ENCODE measurements at regions not wholly inside any gene's neighbourhood (a gene's known extent, or its start where the extent isn't known, plus 50 kb on each side); places are given as distances from the start of the nearest gene placed in this dataset.
"Not testable (repeated sequence)": the region's sequence is repeated elsewhere in the genome, so short reads cannot be mapped to it uniquely, and the experiment has no call there.

- Histone ChIP-seq H3K9me3 (ENCODE audit: control insufficient read depth in 3 of 3, low read length in 3 of 3) (no peaks in the 10 kb centered on the region), H3K36me3 (ENCODE audit: control insufficient read depth in 3 of 3, insufficient read depth in 3 of 3, low read length in 3 of 3) (no peaks in the 10 kb centered on the region), H3K27ac (ENCODE audit: low read depth, low read length) (no peak overlapping the region), H3K9ac (ENCODE audit: low read depth in 1 of 3, low read length in 3 of 3) (no peak overlapping the region), H3K4me3 (ENCODE audit: low read length in 3 of 3) (no peak overlapping the region), H3K27me3 (ENCODE audit: control insufficient read depth in 3 of 3, insufficient read depth in 3 of 3, low read length in 3 of 3) (no peaks in the 10 kb centered on the region), H3K4me1 (ENCODE audit: control insufficient read depth in 3 of 3, insufficient read depth in 3 of 3, low read length in 3 of 3) (no peaks in the 10 kb centered on the region)
These were observed 344.7 kb downstream of the TAF11L14 start for GRCh38 chr5:17978954-17979353.

GRCh38 chr5:17982626-17983025 lies 348.4 kb downstream of the TAF11L14 start:
- not testable (repeated sequence) for H3K36me3 ChIP-seq (ENCODE audit: control insufficient read depth in 3 of 3, insufficient read depth in 3 of 3, low read length in 3 of 3); H3K9me3 ChIP-seq (ENCODE audit: control insufficient read depth in 3 of 3, low read length in 3 of 3)

GRCh38 chr5:17989036-17989435 lies 354.8 kb downstream of the TAF11L14 start:
- Histone ChIP-seq H3K9ac (ENCODE audit: low read depth in 1 of 3, low read length in 3 of 3) (no peak overlapping the region), H3K36me3 (ENCODE audit: control insufficient read depth in 3 of 3, insufficient read depth in 3 of 3, low read length in 3 of 3) (no peaks in the 10 kb centered on the region), H3K4me1 (ENCODE audit: control insufficient read depth in 3 of 3, insufficient read depth in 3 of 3, low read length in 3 of 3) (no peaks in the 10 kb centered on the region), H3K27ac (ENCODE audit: low read depth, low read length) (no peak overlapping the region), H3K4me3 (ENCODE audit: low read length in 3 of 3) (no peak overlapping the region), H3K27me3 (ENCODE audit: control insufficient read depth in 3 of 3, insufficient read depth in 3 of 3, low read length in 3 of 3) (no peaks in the 10 kb centered on the region), H3K9me3 (ENCODE audit: control insufficient read depth in 3 of 3, low read length in 3 of 3) (no peaks in the 10 kb centered on the region)

More at GRCh38 chr5:17982626-17983025, 348.4 kb downstream of the TAF11L14 start:
- H3K27me3 ChIP-seq (ENCODE audit: control insufficient read depth in 3 of 3, insufficient read depth in 3 of 3, low read length in 3 of 3); H3K4me3 ChIP-seq (ENCODE audit: low read length in 3 of 3); H3K4me1 ChIP-seq (ENCODE audit: control insufficient read depth in 3 of 3, insufficient read depth in 3 of 3, low read length in 3 of 3); H3K9ac ChIP-seq (ENCODE audit: low read depth in 1 of 3, low read length in 3 of 3); H3K27ac ChIP-seq (ENCODE audit: low read depth, low read length): not testable (repeated sequence)

- H3K27me3 ChIP-seq (ENCODE audit: control insufficient read depth in 3 of 3, insufficient read depth in 3 of 3, low read length in 3 of 3), result no peaks in the 10 kb centered on the region
- no peaks in the 10 kb centered on the region for H3K4me1 ChIP-seq (ENCODE audit: control insufficient read depth in 3 of 3, insufficient read depth in 3 of 3, low read length in 3 of 3)
- H3K4me3 ChIP-seq (ENCODE audit: low read length in 3 of 3), result no peak overlapping the region
- H3K9me3 ChIP-seq (ENCODE audit: control insufficient read depth in 3 of 3, low read length in 3 of 3), result no peaks in the 10 kb centered on the region
- H3K36me3 ChIP-seq (ENCODE audit: control insufficient read depth in 3 of 3, insufficient read depth in 3 of 3, low read length in 3 of 3), result no peaks in the 10 kb centered on the region
- no peak overlapping the region for H3K27ac ChIP-seq (ENCODE audit: low read depth, low read length)
- no peak overlapping the region for H3K9ac ChIP-seq (ENCODE audit: low read depth in 1 of 3, low read length in 3 of 3)
These were observed 355.6 kb downstream of the TAF11L14 start for GRCh38 chr5:17989567-17990563.

GRCh38 chr5:17991775-17992174 lies 357.5 kb downstream of the TAF11L14 start:
- Histone ChIP-seq H3K9ac (ENCODE audit: low read depth in 1 of 3, low read length in 3 of 3) (no peak overlapping the region), H3K4me1 (ENCODE audit: control insufficient read depth in 3 of 3, insufficient read depth in 3 of 3, low read length in 3 of 3) (no peaks in the 10 kb centered on the region), H3K36me3 (ENCODE audit: control insufficient read depth in 3 of 3, insufficient read depth in 3 of 3, low read length in 3 of 3) (no peaks in the 10 kb centered on the region), H3K9me3 (ENCODE audit: control insufficient read depth in 3 of 3, low read length in 3 of 3) (no peaks in the 10 kb centered on the region), H3K27me3 (ENCODE audit: control insufficient read depth in 3 of 3, insufficient read depth in 3 of 3, low read length in 3 of 3) (no peaks in the 10 kb centered on the region), H3K4me3 (ENCODE audit: low read length in 3 of 3) (no peak overlapping the region), H3K27ac (ENCODE audit: low read depth, low read length) (no peak overlapping the region)

GRCh38 chr5:17992291-17992690 lies 358.0 kb downstream of the TAF11L14 start:
- Histone ChIP-seq H3K4me3 (ENCODE audit: low read length in 3 of 3) (no peak overlapping the region), H3K4me1 (ENCODE audit: control insufficient read depth in 3 of 3, insufficient read depth in 3 of 3, low read length in 3 of 3) (no peaks in the 10 kb centered on the region), H3K36me3 (ENCODE audit: control insufficient read depth in 3 of 3, insufficient read depth in 3 of 3, low read length in 3 of 3) (no peaks in the 10 kb centered on the region), H3K9me3 (ENCODE audit: control insufficient read depth in 3 of 3, low read length in 3 of 3) (no peaks in the 10 kb centered on the region), H3K27me3 (ENCODE audit: control insufficient read depth in 3 of 3, insufficient read depth in 3 of 3, low read length in 3 of 3) (no peaks in the 10 kb centered on the region), H3K9ac (ENCODE audit: low read depth in 1 of 3, low read length in 3 of 3) (no peak overlapping the region), H3K27ac (ENCODE audit: low read depth, low read length) (no peak overlapping the region)

- Histone ChIP-seq H3K9me3 (ENCODE audit: control insufficient read depth in 3 of 3, low read length in 3 of 3) (no peaks in the 10 kb centered on the region), H3K27ac (ENCODE audit: low read depth, low read length) (no peak overlapping the region), H3K4me3 (ENCODE audit: low read length in 3 of 3) (no peak overlapping the region), H3K9ac (ENCODE audit: low read depth in 1 of 3, low read length in 3 of 3) (no peak overlapping the region), H3K27me3 (ENCODE audit: control insufficient read depth in 3 of 3, insufficient read depth in 3 of 3, low read length in 3 of 3) (no peaks in the 10 kb centered on the region), H3K36me3 (ENCODE audit: control insufficient read depth in 3 of 3, insufficient read depth in 3 of 3, low read length in 3 of 3) (no peaks in the 10 kb centered on the region), H3K4me1 (ENCODE audit: control insufficient read depth in 3 of 3, insufficient read depth in 3 of 3, low read length in 3 of 3) (no peaks in the 10 kb centered on the region)
These were observed 361.7 kb downstream of the TAF11L14 start for GRCh38 chr5:17995997-17996396.

- Histone ChIP-seq H3K9me3 (ENCODE audit: control insufficient read depth in 3 of 3, low read length in 3 of 3) (no peaks in the 10 kb centered on the region), H3K27me3 (ENCODE audit: control insufficient read depth in 3 of 3, insufficient read depth in 3 of 3, low read length in 3 of 3) (no peaks in the 10 kb centered on the region), H3K9ac (ENCODE audit: low read depth in 1 of 3, low read length in 3 of 3) (no peak overlapping the region), H3K27ac (ENCODE audit: low read depth, low read length) (no peak overlapping the region), H3K36me3 (ENCODE audit: control insufficient read depth in 3 of 3, insufficient read depth in 3 of 3, low read length in 3 of 3) (no peaks in the 10 kb centered on the region), H3K4me1 (ENCODE audit: control insufficient read depth in 3 of 3, insufficient read depth in 3 of 3, low read length in 3 of 3) (no peaks in the 10 kb centered on the region), H3K4me3 (ENCODE audit: low read length in 3 of 3) (no peak overlapping the region)
These were observed 365.6 kb downstream of the TAF11L14 start for GRCh38 chr5:17999858-18000257.

- no peaks in the 10 kb centered on the region for H3K27me3 ChIP-seq (ENCODE audit: control insufficient read depth in 3 of 3, insufficient read depth in 3 of 3, low read length in 3 of 3)
- H3K27ac ChIP-seq (ENCODE audit: low read depth, low read length), result no peak overlapping the region
- no peak overlapping the region for H3K4me3 ChIP-seq (ENCODE audit: low read length in 3 of 3)
- H3K9ac ChIP-seq (ENCODE audit: low read depth in 1 of 3, low read length in 3 of 3), result no peak overlapping the region
- no peaks in the 10 kb centered on the region for H3K9me3 ChIP-seq (ENCODE audit: control insufficient read depth in 3 of 3, low read length in 3 of 3)
- no peaks in the 10 kb centered on the region for H3K36me3 ChIP-seq (ENCODE audit: control insufficient read depth in 3 of 3, insufficient read depth in 3 of 3, low read length in 3 of 3)
- H3K4me1 ChIP-seq (ENCODE audit: control insufficient read depth in 3 of 3, insufficient read depth in 3 of 3, low read length in 3 of 3), result no peaks in the 10 kb centered on the region
These were observed 366.5 kb downstream of the TAF11L14 start for GRCh38 chr5:18000744-18001143.

GRCh38 chr5:18003312-18003711 lies 369.1 kb downstream of the TAF11L14 start:
- H3K27me3 ChIP-seq (ENCODE audit: control insufficient read depth in 3 of 3, insufficient read depth in 3 of 3, low read length in 3 of 3), result no peaks in the 10 kb centered on the region
- peaks cover 0 to 4% (median 0%) of the 10 kb centered on the region in 3 donors for H3K9me3 ChIP-seq (ENCODE audit: control insufficient read depth in 3 of 3, low read length in 3 of 3)
- H3K4me3 ChIP-seq (ENCODE audit: low read length in 3 of 3), result no peak overlapping the region
- no peaks in the 10 kb centered on the region for H3K36me3 ChIP-seq (ENCODE audit: control insufficient read depth in 3 of 3, insufficient read depth in 3 of 3, low read length in 3 of 3)
- H3K4me1 ChIP-seq (ENCODE audit: control insufficient read depth in 3 of 3, insufficient read depth in 3 of 3, low read length in 3 of 3), result no peaks in the 10 kb centered on the region
- H3K27ac ChIP-seq (ENCODE audit: low read depth, low read length), result no peak overlapping the region
- no peak overlapping the region for H3K9ac ChIP-seq (ENCODE audit: low read depth in 1 of 3, low read length in 3 of 3)
